Stimulated activated CD8-positive, alpha-beta memory T cell treated with anti-CD3 and anti-CD28 coated beads, Interleukin-15, amount 100 ng/mL, for 4 hours (primary cell): ENCODE measurements at regions not wholly inside any gene's neighbourhood (a gene's known extent, or its start where the extent isn't known, plus 50 kb on each side); places are given as distances from the start of the nearest gene placed in this dataset.
"Not testable (repeated sequence)": the region's sequence is repeated elsewhere in the genome, so short reads cannot be mapped to it uniquely, and the experiment has no call there.

Source experiments
- DNase-seq, 2 donors: peaks; one replicate each; pipeline ENCODE4 v3.0.0-alpha.2; 2020; ENCODE audit warnings: low read depth in 2 of 2

DNA sequence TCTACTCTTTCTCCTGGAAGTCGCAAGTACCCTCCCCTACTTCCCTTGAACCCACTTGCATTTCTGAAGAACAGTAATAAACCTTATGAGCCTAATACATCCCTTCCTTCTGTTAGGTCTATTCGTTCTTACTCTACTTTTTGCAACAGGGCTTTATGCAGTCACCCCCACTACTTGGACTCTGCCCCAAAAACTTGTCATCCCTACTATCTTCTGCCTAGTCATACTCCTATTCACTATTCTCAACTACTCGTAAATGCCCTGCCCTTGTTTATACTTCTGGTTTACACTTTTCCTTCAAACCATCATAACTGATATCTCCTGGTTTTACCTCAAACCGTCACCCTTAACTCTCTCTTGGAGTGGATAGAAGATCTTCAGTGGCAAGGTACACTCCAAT lies 55.2 kb upstream of the SLIT2 start:
- no peak for DNase-seq

- no peak for DNase-seq
Measured at GRCh38 chr4:20195071-20195885, 56.4 kb upstream of the SLIT2 start.

DNA sequence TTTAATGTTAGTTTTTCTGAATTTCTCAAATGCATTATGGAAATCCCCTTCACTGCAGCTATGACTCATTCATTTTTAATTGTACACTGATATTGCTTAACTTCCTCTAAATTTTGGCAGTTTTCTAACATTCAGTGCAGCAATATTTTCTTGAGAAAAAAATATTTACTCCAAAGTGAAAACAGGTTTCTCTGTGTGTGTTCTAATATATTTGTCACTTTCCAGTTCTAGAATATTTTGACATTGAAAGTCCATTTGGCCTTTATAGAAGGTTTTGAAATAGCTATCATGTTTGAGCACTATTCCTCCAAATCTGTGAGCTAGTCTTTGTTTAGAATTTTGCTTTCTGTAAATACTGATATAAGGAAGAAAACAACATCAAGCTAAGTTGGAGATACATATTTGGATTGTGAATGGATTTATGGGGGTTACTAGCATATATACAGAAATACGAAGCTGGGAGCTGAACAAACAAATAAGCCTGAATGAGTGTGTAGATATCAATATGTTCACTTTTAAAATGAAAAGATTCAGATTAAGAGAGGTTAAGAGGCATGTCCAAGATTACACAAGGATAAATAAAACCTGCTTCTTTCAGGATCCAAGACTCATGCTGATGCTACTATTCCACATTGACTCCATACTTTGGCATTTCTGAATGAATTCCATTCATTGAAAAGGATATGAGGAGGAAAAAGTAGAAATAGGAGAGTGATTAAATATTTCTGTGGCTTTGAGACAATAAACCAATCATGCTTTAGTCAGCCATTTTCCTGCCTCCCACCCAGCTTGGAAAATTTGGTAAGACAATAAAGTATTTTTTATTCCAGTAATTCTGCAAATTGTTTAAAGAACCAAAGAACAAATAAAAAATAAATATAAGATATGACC lies 57.3 kb upstream of the SLIT2 start:
- DNase-seq, result no peak

- DNase-seq, result no peak
Measured at GRCh38 chr4:20193141-20193936, 58.4 kb upstream of the SLIT2 start.

DNA sequence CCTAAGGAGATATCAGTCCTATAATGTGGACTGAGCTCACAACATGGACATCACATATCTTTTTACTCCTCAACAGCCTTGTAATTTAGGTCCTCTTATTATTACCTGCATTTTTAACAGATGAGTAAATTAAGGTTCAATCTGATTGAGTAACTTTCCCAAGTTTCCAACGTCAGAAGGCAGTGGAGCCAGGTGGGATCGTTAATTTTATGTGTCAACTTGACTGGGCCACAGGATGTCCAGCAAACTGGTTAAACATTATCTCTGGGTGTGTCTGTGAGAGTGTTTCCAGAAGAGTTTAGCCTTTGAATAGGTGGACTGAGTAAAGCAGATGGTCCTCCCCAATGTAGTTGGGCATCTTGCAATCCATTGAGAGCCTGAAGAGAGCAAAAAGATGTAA lies 59.0 kb upstream of the SLIT2 start:
- DNase-seq, result no peak

DNA sequence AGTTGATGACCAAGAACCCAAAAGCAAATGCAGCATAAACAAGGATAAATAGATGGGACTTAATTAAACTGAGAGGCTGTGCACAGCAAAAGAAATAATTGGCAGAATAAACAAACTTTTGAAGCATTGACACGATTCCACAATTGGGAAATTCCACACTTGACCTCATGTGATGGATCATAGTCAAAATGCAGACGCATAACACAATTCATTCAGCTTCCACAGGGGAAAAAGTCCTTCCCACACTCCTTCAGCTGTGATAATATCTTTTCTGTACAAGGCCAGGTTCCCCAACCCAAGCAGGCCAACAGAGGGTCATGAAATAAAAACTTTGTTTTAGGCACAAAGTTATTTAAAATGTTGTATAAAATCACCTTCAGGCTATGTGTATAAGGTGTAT lies 66.6 kb upstream of the SLIT2 start:
- no peak for DNase-seq

- DNase-seq, result not testable (repeated sequence)
Measured at GRCh38 chr4:20183131-20183530, 68.6 kb upstream of the SLIT2 start.

- DNase-seq, result no peak
Measured at GRCh38 chr4:20181926-20182325, 69.8 kb upstream of the SLIT2 start.

GRCh38 chr4:20180509-20180908 lies 71.2 kb upstream of the SLIT2 start:
- no peak for DNase-seq

DNA sequence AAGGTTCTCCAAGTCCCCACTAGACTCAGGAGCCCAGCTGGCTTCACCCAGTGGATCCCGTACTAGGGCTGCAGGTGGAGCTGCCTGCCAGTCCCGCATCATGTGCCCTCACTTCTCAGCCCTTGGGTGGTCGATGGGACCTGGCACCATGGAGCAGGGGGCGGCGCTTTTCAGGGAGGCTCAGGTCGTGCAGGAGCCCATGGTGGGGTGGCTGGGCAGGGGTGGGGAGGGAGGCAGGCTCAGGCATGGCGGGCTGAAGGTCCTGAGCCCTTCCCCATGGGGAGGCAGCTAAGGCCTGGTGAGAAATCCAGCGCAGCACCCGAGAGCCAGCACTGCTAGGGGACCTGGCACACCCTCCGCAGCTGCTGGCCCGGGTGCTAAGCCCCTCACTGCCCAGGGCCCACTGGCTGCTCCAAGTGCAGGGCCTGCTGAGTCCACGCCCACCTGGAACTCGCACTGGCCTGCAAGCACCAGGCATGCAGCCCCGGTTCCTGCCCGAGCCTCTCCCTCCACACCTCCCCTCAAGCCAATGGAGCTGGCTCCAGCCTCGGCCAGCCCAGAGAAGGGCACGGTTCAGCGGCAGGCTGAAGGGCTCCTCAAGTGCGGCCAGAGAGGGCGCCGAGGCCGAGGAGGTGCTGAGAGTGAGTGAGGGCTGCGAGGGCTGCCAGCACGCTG lies 72.7 kb upstream of the SLIT2 start:
- DNase-seq, result no peak

DNA sequence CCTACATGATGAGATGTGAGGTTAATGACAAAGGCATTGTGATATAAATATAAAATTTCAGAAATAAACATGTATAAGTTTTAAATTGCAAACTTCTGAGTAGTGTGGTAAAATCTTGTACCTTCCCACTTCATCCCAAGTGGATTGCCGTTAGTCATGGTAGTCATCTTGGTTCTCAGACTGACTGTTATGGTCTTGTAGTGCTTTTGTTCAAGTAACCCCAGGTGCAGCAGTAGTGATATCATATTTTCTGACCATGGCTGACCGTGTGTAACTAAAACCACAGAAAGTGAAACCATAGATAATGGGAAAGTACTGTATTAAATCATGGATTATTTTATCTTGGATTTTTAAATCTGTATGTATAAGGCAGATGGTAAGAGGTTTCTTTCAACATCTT lies 74.8 kb upstream of the SLIT2 start:
- no peak for DNase-seq

GRCh38 chr4:20172070-20172760 lies 79.5 kb upstream of the SLIT2 start:
- DNase-seq, result no peak

DNA sequence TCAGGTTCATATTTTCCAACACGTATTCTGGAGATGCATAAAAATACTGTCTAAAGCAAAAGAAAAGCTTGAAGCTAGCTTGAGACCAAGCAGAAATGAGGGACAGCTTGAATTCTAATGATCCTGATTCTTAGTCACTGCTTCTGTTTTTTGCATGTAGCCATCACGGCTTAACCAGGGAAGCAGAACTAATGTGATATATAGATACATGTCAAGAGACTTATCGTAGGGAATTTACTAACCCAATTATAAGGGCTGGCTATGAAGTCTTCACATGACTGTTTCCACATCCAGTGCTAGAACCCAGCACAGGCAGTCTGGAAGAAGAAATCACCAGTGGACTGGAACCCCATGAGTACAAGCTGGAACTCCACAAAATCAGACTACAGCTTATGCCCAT lies 85.2 kb upstream of the SLIT2 start:
- DNase-seq, result no peak

- DNase-seq, result no peak
Measured at GRCh38 chr4:20159516-20159915, 92.2 kb upstream of the SLIT2 start.

DNA sequence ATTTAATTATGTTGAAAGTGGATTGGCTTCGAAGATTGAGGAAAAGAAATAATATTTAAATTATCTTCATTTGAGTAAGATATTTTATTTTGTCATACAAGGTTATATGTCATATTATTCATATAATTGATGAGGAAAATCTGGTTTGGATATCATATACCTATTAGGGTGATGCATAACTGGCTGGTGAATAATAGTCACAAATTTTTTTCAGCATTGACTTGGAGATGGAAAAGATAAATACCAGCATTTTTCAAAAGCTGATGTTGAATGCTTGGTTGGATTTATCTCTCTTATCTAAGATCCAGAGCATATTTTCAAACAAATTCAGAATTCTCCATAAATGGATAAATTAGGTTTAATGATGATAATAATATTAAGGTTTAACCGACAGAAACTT lies 93.5 kb upstream of the SLIT2 start:
- DNase-seq, result no peak

DNA sequence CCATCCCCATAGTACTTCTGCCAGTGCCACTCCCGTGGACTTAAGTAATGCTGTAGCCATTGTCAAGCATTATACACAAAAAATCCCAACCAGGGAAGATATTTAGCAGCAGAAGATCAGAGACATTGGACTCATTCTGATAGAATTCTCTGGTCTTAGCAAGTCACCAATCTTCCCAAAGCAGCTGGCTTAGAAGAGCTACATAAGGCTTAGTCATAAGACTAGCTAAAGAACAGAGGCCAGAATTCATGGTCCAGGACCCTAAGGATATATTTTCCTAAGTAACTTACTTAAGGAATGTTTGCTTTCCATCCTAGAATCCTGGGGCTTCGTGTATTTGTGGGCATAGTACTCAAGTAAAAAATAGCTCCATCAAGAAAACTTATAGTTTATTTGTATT lies 100.3 kb upstream of the SLIT2 start:
- DNase-seq, result no peak

- not testable (repeated sequence) for DNase-seq
Measured at GRCh38 chr4:20149143-20149542, 102.6 kb upstream of the SLIT2 start.

DNA sequence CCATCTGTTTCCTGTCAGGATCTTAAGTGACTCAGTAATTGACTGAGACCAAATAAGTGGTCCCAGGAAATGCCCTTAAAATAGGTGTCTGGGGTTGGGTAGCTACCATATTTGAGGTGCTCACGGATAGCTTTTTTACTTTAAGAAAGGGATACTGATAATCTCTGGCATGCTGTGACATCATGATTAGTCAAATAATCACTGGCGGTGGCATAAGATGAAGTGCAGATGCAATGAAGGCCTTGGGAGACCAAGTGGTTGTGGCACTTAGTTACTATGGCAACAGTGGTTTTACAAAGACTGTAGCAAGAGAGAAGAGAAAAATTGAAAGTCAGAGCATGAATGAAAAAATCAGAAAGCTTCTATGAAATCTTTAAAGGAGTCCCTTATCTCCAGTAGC lies 114.5 kb upstream of the SLIT2 start:
- no peak for DNase-seq

DNA sequence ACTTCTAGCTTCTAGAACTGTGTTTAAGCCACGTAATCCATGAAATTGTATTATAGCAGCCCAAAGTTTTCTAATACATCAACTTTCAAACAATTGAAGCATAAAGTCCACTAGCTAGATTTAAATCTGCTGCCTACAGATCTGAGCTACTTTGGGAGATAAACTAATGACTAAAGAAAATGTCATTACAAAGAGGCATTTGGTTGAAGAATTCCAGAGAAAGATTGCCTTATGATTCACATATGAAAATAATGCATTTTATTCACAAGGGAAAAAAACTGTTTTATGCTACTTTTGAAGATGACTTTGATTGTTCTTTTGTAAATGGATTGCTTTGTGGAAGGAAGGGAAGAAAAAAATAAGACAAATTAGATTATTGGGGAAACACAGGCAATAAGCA lies 124.1 kb upstream of the SLIT2 start:
- no peak for DNase-seq

GRCh38 chr4:20126906-20127305 lies 124.8 kb upstream of the SLIT2 start:
- DNase-seq, result no peak
